Activated naive CD8-positive, alpha-beta T cell treated with anti-CD3 and anti-CD28 coated beads, Interleukin-2, amount 50 U/mL, for 16 hours (primary cell): ENCODE measurements at regions not wholly inside any gene's neighbourhood (a gene's known extent, or its start where the extent isn't known, plus 50 kb on each side); places are given as distances from the start of the nearest gene placed in this dataset.

Source experiments
- DNase-seq: peaks from one replicate; pipeline ENCODE4 v3.0.0-alpha.2; 2020; ENCODE audit warnings: low read depth, low spot score

DNA sequence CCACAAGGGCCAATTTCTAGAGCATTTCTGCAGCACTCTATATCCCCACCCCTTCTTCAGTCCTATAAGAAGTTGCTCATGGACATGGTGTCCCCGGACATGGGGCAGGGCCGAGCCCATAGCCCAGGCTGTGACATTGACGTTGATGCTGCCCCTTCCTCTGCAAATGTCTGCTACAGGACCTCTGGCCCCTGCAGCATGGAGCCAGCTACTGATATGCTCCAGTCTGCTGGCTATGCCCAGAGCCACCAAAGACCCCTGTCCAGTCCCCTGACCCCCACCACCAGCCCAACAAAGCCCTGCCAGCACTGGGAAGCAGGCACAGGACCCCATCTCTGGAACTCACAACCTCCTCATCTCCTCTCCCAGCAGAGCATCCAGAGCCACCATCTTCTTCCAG lies 120.1 kb upstream of the SMAD3 start:
- DNase-seq = no peak

DNA sequence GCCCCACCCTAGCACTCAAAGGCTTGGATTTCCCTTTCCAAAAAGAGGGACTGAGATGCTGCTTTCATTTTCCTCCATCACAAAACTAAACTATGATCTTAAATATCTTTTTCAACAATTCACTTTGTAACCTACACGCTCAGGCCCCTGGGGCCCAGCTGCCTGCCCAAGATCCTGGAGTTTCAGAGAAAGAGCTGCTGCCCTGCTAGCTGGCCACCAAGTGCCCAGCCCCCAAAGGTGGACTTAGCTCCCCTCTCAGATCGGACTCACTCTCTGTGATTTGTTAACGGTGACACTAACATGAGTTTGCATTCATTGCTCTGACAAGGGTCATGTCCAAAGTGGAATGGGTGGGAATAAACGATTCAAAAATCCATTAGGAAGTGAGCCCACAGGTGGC lies 119.6 kb upstream of the SMAD3 start:
- DNase-seq = no peak

DNA sequence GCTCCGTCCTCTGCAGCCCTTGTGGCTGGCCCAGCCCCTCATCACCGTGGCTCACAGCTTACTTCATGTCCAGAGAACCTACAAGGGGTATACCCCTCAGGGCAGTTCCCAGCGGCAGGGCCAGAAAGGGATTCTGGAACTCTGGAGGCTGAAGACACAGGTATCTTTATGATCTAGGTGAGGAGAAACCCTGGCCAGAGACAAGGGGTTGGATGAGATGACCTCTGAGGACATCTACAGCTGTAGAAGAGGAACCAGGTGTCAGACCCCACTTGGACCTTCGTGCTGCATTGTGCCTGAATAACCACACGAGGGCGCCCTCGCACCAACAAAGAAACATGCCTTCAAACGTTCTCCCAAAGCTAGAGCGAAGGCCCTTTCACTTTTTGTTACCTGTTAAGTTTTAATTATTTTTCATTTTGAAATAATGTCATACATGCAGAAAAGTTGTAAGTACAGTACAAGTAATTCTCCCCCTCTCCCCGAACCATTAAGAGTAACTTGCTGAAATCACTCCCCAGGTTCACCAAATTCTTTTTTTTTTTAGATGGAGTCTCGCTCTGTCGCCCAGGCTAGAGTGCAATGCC lies 118.7 kb upstream of the SMAD3 start:
- DNase-seq = peak; percentile 61

DNA sequence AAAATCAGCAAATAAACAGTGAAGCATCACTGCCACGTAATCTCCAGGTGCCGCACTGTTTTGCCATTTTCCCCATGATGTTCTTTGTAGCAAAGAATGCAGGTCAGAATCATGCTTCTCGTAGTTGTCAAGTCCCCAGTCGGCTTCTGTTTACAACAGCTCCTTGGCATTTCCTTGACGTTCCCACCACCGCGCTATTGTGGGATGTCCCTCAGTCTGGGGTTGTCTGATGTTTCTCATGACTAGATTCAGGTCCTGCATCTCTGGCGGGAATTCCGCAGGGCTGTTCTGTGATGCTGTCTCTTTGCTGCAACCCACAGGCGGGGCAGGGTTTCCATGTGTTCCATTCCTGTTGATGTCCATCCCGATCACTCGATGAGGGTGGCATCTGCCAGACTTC lies 117.9 kb upstream of the SMAD3 start:
- DNase-seq = no peak

DNA sequence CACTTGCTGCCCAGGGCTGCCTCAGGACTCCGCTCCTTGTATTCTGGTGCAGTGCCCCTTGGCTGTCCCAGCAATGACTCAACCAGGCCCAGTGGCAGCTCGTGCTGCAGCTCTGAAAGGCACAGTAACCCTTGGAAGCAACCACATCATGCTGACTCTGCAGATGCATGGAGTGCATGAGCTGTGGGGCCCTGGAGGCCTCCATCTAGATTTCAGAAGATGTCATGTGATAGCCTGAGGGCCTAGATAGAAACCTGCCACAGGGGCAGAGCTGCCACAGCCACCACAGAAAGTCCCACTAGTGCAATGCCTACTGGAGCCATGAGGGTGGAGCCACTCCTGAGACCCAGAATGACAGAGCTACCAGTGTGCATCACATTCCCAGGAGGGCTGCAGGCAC lies 117.1 kb upstream of the SMAD3 start:
- no peak for DNase-seq

DNA sequence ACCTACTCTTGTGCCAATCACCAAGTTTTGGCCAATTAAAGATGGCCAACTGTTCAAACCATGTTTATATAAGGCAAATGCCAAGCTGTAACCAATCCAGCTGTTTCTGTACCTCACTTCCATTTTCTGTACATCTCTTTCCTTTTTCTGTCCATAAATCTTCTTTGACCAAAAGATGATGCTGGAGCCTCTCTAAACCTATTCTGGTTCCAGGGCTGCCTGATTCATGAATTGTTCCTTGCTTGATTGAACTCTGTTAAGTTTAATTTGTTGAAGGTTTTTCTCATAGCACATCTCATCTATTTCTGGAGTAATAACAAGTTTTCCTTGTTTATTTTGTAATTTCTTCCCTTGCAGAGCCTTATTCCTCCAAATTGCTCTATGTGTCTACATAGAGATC lies 115.3 kb upstream of the SMAD3 start:
- no peak for DNase-seq

DNA sequence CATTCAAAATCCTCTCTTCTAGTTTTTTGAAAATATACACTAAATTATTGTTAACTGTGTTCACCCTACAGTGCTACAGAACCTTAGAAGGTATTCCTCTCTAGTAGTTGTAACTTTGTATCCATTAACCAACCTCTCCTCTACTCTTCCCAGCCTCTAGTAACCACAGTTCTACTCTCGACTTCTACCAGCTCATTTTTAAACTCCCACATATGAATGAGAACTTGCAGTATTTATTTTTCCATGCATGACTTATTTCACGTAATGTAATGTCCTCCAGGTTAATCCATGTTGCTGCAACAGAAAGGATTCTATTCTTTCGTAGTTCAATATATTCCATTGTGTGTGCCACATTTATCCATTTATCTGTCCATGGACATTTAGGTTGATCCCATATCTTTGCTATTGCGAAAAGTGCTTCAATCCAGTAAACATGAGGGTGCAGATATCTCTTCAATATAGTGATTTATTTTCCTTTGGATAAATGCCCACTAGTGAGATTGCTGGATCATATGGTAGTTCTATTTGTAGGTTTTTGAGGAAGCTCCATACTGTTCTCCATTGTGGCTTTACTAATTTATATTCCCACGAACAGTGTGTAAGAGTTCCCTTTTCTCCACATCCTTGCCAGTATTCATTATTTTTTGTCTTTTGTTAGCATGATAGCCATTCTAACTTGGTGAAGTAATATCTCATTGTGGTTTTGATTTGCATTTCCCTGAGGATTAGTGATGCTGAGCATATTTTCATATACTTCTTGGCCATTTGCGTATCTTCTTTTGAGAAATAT lies 113.7 kb upstream of the SMAD3 start:
- no peak for DNase-seq

DNA sequence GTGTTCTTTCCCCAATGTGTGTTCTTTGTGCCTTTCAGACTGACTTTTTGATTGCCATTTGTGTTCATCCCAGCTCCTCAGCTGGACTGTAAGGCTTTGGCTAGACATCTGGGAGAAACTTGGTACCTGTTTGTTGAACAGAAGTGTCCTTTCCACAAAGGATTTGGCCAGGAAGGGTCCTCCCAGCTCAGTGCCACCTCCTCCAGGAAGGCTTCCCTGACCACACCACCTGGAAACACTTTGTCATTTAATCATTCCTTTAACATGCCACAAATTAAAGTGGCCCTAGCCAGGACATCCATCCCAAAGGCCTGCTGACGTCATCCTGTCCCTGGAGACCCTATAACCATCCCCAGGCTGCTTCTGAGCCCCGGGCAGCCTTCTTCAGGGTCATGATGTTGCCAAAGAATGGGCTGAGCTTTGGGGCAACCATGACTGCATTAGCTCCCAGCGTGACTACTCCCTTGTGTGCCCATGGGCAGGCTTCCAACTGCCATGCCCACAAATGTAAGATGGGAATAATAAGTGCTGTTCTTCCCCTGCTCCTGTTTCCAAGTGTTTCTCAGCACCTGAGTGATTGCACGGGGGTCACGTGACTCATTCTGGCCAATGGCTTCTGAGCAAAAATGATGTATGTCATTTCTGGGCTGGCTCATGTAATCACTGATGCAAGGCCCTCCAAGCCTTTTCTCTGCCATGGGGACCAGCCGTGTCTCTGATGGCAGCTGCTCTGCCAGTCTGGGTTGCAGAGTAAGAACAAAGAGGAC lies 112.5 kb upstream of the SMAD3 start:
- DNase-seq = no peak

DNA sequence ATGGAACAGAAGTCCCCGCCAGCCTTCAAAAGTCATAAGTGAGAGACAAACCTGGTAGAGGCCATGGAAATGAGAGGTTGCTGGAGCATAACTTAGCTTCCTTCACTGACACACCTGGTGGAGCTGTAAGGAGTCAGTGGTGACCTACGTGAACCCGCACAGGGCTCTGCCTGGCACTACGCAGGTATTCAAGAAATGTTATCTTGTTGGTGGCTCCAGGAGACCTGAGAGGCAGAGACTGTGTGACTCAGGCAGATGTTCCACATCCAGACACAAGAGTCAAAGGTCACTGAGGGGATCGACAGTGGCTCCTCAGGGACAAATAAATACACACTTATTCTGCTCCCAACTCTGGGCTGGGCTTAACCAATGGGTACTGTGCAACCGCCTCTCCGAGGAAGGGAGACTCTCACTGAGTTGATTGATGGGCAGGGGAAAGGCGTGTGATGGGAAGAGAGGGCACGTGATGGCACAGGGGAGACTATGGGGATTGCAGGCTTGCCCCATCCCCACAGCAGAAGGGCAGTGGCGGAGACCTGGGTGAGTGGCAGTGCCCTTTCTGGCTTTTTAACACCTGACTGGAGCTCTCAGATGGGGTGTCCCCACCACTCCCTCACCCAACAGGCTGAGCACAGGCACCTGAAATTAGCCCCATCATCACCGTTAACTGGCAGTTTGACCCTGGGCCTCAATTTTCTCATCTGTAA lies 111.7 kb upstream of the SMAD3 start:
- no peak for DNase-seq

DNA sequence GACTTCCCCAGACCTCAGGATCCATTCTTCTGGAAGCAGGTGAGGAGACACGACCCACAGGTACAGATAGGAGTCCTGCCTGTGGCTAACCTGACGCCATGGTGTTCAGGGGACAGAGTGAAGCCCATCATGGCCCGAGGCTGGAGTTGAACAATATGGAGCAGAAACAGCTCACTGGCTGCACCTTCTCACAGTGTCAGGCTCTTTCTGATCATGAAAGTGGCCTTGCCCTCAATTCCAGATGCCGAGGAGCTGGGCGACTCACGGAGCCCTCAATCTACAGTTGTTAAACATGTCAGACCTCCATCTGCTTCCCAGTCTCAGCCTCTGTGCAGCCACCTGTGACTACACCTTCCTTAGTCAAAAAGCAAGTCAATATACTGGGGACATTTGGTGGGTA lies 110.8 kb upstream of the SMAD3 start:
- no peak for DNase-seq

DNA sequence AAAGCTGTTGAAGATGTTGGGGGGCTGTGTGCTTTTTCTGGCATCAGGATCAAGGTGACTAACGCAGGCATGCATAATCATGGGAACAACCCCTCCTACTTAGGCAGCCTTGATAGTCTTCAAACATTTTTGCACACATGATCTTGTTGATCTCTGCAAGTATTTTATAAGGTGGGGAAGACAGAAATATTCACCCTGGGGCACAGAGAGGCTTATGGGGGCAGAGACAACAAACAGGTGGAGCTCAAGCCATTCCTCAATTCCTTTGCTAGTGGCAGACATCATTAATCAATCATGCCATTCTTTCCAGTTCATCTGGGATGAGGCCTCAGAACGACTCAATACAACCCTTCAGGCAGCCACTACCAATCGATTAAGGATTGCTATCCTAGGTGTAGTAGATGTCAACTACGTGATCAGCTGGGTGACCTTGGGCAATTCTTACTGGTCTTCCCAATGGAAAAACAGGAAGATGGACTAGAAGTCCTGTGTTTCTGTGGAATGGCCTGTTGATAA lies 110.3 kb upstream of the SMAD3 start:
- no peak for DNase-seq

DNA sequence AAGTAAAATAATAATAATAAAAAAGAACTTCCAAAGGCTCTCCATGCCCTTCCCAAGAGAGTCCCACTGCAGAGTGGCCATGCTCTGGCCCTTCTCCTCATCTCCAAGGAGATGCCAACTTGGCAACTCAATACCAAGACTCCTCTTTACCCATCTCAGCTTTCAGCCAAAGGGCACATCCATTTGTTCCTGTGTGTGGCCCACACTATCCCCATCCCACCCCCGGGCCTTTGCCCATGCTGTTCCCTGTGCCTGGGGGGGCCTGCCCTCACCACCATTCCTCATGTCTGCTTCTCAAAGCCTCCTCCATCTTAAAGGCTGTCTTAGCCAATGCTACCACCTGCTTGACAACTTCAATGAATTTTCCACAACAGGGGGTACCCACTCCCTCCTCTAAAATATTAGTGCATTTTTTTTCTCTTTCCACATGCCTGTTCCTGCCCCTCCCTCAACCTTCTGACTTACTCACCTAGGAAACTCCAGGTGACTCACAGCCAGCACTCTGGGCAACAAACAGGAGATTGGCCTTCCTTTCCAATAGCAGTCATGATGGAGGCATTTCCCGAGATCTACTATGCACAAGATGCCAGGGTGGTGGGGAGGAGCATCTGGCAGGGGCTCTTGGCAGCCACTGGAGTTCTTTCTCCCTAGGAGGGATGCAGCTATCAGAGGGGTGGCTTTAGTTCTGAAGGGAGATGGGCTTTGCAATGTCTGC lies 109.4 kb upstream of the SMAD3 start:
- no peak for DNase-seq

DNA sequence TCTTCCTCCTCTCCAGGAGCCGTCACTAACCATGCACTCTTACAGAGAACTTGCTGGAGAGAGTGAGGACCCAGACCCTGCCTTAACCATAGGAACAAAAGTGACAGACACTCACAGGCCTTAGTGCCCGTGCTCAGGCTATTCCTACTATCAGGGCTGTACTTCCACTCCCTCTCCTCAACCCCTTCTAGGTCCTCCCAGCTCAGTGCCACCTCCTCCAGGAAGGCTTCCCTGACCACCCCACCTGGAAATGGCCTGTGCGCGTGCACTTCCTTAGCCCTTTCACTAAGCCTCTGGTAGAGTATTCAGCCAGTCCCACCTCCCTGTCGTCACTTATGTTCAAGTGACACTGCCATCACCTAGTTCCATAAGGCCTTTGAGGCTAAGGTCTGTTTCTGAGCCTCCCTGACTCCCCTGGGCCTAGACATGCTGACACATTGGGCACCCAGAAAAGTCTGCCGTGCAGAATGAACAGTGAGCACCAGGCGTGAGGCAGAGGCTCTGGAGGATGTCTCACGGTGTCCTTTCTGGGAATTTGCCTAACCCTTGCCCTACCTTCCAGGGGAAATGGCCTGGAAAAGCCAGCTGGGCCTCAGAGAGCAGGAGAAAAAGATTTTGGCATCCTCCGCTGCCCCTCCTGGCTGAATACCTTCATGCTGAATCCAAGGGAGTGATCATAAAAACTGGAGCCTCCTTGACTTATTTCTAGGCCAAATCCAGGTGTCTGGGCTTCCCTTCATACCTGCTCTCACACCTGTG lies 108.6 kb upstream of the SMAD3 start:
- DNase-seq = no peak

DNA sequence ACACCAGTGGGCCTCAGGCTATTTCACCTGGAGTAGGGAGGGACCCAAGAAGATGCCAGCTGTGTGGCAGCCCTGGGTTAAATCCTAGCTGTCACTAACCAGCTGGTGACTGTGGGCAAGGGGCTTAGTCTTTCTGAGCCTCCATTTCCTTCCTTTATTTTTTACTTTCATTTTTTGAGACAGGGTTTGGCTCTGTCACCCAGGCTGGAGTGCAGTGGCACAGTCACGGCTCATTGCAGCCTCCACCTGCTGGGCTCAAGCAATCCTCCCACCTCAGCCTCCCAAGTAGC lies 108.0 kb upstream of the SMAD3 start:
- DNase-seq = no peak

DNA sequence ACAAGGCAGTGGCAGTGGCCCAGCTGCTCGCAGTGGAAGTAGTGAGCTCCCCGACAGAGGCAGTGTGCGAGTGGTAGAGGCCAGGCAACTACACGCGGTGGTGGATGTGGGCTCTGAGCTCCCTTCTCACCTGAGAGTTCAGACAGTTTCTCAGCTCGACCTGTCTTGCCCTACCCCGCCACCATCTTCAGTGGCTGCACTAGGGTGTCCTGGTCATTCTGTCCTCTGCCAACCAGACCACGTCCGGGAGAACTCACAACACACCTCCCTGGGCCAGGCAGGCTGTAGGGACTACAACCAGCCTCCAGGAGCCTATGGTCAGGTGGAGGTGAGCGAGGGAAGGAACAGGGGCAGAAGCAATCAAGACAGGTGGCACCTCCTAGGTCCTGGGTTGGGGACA lies 106.3 kb upstream of the SMAD3 start:
- no peak for DNase-seq

DNA sequence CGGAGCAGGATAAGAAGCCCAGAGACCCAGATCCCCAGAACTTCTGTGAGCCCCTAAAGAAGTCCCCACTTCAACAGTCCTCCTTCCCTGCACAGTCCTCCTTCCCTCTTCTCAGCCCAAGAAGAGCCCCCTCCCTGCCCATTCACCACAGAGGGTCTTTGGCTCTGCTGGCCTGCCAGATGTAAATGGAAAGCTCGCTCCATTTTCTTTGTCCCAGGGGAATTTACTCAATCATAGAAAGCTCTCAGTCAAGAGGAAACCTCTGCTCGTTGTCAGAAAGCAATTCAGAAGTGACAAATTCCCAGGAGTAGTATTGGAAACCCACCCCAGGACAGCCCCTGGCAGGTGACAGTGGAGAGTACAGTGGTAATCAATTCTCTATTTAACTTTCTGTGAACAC lies 105.5 kb upstream of the SMAD3 start:
- no peak for DNase-seq

DNA sequence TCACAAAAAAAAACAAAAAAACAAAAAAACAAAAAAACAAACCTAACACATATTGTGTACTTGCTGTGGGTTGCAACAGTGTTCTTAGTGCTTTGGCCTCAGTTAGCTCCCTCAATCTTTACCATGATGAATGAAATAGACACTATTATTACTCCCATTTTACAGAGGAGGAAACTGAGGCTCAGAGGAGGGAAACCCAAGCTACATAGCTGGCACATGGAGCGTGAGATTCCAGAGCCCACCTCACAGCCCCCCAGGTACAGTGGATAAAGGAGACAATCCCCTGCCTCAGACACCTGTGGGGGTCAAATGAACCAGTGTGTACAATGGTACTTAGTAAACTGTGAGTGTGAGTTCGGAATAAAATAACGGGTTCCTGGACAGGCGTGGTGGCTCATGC lies 104.9 kb upstream of the SMAD3 start:
- DNase-seq = no peak

DNA sequence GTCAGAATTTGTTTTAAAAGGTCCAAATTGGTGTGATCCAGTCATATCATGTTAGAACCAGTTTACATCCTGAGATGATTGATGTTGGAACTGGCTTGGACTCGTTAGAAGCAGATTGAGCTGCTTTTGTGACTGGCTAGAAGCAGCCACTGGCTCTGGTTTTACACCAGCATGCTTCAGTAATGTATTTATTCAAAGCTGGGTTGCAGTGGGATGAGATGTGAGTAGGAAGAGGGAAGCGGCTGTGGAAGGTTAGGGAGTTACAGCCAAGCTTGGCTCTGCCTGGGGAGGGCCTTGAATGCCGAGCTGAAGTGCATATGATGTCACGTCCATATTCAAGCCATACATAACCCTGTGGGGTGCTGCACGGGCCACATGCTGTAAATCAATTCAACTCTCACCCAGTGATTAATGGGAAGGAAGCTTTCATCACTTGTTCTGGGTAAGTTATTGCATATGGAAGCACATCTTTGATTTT lies 104.0 kb upstream of the SMAD3 start:
- no peak for DNase-seq

DNA sequence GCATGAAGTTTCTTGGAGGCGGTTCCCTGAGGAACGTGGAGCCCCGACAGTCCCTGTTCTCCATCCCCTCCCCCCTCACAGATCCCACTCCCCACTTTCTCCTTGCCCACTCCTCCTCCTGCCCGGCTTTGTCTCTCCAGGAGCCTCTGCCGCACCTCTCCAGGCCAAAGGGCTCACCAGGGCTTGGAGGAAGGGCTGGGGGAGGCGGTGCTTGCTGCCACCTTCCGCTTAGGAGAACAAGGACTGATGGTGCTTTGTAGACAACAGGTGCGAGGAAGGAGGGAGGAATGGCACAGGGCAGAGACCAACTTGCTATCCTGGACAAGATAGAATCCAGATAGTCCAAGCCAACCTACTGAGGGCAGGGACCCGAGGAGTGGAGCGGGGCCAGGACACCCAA lies 103.5 kb upstream of the SMAD3 start:
- no peak for DNase-seq

DNA sequence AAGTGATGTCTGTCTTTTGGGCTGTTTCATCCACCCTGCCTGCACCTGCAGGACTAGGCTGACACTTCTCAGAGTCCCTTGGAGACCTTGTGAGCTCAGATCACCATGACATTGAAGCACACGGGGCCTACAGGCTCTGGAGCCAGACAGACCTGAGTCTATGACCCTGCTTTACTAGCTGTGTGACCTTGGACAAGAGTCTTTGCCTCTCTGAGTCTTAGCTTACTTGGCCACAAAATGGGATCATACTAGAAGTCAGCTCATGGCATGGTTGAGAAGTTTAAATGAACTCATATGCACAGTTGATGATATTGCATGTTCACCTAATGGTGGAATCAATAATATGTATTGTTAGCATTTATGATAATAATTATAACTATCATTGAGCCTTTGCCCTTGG lies 102.9 kb upstream of the SMAD3 start:
- DNase-seq = no peak

DNA sequence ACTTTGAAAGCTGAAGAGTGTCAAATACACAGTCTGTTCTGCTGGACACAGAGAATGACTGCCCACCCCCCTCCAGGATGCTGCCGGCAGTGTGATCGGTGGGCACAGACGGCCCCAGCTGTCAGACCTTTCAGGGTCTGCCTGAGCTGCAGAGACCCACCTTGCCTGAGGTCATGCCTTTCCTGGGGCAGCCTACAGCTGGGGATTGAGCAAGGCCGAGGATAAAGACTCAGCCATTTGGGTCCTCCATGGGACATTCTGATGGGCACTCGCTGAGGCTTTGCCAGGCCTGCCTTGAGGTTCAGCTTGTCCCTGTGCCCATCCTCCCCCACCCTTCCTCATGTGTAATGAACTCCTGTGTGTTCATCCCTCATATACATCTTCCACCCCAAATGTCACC lies 102.3 kb upstream of the SMAD3 start:
- DNase-seq = no peak
